SK-N-SH (cell line): ENCODE measurements at regions not wholly inside any gene's neighbourhood (a gene's known extent, or its start where the extent isn't known, plus 50 kb on each side); places are given as distances from the start of the nearest gene placed in this dataset.

ENCODE experiments used
- CTCF ChIA-PET: fragments of 300-600, 350-600 bp; formaldehyde crosslinking; extraction: SDS; loops from one replicate; lab custom pipeline; 2021; lab: Yijun Ruan, JAX
- POLR2A ChIA-PET: fragments of 350-600 bp; sonication (Branson Sonifier 250); formaldehyde crosslinking; extraction: SDS; loops from one replicate; lab custom pipeline; 2020; ENCODE audit warnings: antibody characterized with exemption, inconsistent platforms; lab: Yijun Ruan, JAX
- DNase-seq: peaks from one replicate; pipeline ENCODE4 v3.0.0; 2012
- H2AFZ ChIP-seq: fragments of 200-600 bp; sonication (generic); 2 replicates; pipeline ENCODE4 v1.8.1; 2016; ENCODE audit warnings: antibody characterized with exemption, mild to moderate bottlenecking, low read depth
- H3F3A ChIP-seq: fragments of 200-600 bp; sonication (generic); replicated peaks from 2 replicates; pipeline ENCODE3; 2016; ENCODE audit warnings: antibody characterized with exemption, mild to moderate bottlenecking; ENCODE audit not compliant: insufficient read depth
- H3K27ac ChIP-seq, 2 experiments: fragments of 200-500 bp in 1 of 2; fragments of 200-600 bp in 1 of 2; sonication (Bioruptor generic) in 1 of 2; sonication (generic), shearing (Covaris generic) in 1 of 2; 2 replicates each; pipeline versions ENCODE4 v1.5.1 to v1.6.1; 2014 to 2016; ENCODE audit warnings: low read depth in 2 of 2, inconsistent platforms in 1 of 2, low read length in 1 of 2, mild to moderate bottlenecking in 1 of 2, mixed read lengths in 1 of 2
- H3K27me3 ChIP-seq: fragments of 200-600 bp; sonication (generic), shearing (Covaris generic); 2 replicates; pipeline ENCODE4 v1.6.1; 2016; ENCODE audit warnings: mixed run types; ENCODE audit not compliant: insufficient read depth
- H3K36me3 ChIP-seq, 2 experiments: fragments of 200-500 bp in 1 of 2; fragments of 200-600 bp in 1 of 2; sonication (Bioruptor generic) in 1 of 2; sonication (generic) in 1 of 2; replicated peaks in 1 of 2; 2 replicates each; pipeline versions ENCODE3 to v1.5.1; 2014 to 2016; ENCODE audit warnings: low read length in 1 of 2, mild to moderate bottlenecking in 1 of 2; ENCODE audit not compliant: insufficient read depth in 2 of 2, control insufficient read depth in 1 of 2
- H3K4me1 ChIP-seq, 2 experiments: fragments of 200-500 bp in 1 of 2; fragments of 200-600 bp in 1 of 2; sonication (Bioruptor generic) in 1 of 2; sonication (generic), shearing (Covaris generic) in 1 of 2; 2 replicates each; pipeline versions ENCODE4 v1.5.1 to v1.6.1; 2014 to 2016; ENCODE audit warnings: low read depth in 1 of 2, low read length in 1 of 2, mixed run types in 1 of 2; ENCODE audit not compliant: insufficient read depth in 2 of 2, control insufficient read depth in 1 of 2
- H3K4me2 ChIP-seq: fragments of 200-600 bp; sonication (generic), shearing (Covaris generic); 2 replicates; pipeline ENCODE4 v1.6.1; 2017; ENCODE audit warnings: mixed run types
- H3K4me3 ChIP-seq, 2 experiments: fragments of 200-500 bp in 1 of 2; fragments of 200-600 bp in 1 of 2; sonication (Bioruptor generic) in 1 of 2; sonication (generic), shearing (Covaris generic) in 1 of 2; 2 replicates each; pipeline versions ENCODE4 v1.5.1 to v1.8.1; 2014 to 2016; ENCODE audit warnings: low read depth in 2 of 2, inconsistent platforms in 1 of 2, low read length in 1 of 2, mild to moderate bottlenecking in 1 of 2, mixed read lengths in 1 of 2, moderate library complexity in 1 of 2
- H3K79me2 ChIP-seq: fragments of 200-600 bp; sonication (generic); 2 replicates; pipeline ENCODE4 v1.8.1; 2017; ENCODE audit warnings: mild to moderate bottlenecking; ENCODE audit not compliant: insufficient read depth
- H3K9ac ChIP-seq: fragments of 200-600 bp; sonication (generic); 2 replicates; pipeline ENCODE4 v1.6.1; 2017; ENCODE audit warnings: mixed run types
- H3K9me2 ChIP-seq: fragments of 200-600 bp; sonication (generic); 2 replicates; pipeline ENCODE4 v1.6.1; 2017; ENCODE audit warnings: mixed run types
- H3K9me3 ChIP-seq: fragments of 200-600 bp; sonication (generic); 2 replicates; pipeline ENCODE4 v1.6.1; 2017; ENCODE audit warnings: mixed run types, mild to moderate bottlenecking, moderate library complexity
- H4K20me1 ChIP-seq: fragments of 200-600 bp; sonication (generic); 2 replicates; pipeline ENCODE4 v1.6.1; 2017; ENCODE audit warnings: mild to moderate bottlenecking, mixed run types; ENCODE audit not compliant: insufficient read depth
- CTCF ChIP-seq: fragments of 200-600 bp; sonication (generic); IDR thresholded peaks from 2 replicates; pipeline ENCODE4 v1.6.1; 2017; ENCODE audit warnings: antibody characterized with exemption, mild to moderate bottlenecking, moderate library complexity
- ELF1 ChIP-seq: IDR thresholded peaks from 2 replicates; pipeline ENCODE4 v1.4.0; 2012
- EZH2phosphoT487 ChIP-seq: fragments of 200-600 bp; sonication (generic); IDR thresholded peaks from 2 replicates; pipeline ENCODE4 v1.6.1; 2017; ENCODE audit warnings: low read depth, mixed run types, mild to moderate bottlenecking, antibody characterized with exemption, moderate library complexity, borderline replicate concordance
- FOXM1 ChIP-seq: IDR thresholded peaks from 2 replicates; pipeline ENCODE4 v1.4.0; 2012; ENCODE audit warnings: low read depth, mild to moderate bottlenecking
- GATA2 ChIP-seq: sonication (generic); formaldehyde crosslinking; IDR thresholded peaks from 2 replicates; pipeline ENCODE4 v1.5.0; 2020; ENCODE audit warnings: mild to moderate bottlenecking, missing genetic modification reagents
- JUND ChIP-seq: IDR thresholded peaks from 2 replicates; pipeline ENCODE4 v1.4.0; 2012
- MAX ChIP-seq: IDR thresholded peaks from 2 replicates; pipeline ENCODE4 v1.4.0; 2012; ENCODE audit warnings: low read depth
- NFIC ChIP-seq: IDR thresholded peaks from 2 replicates; pipeline ENCODE4 v1.4.0; 2012; ENCODE audit warnings: borderline replicate concordance
- NRF1 ChIP-seq: IDR thresholded peaks from 2 replicates; pipeline ENCODE4 v1.6.1; 2012; ENCODE audit warnings: low read depth, mild to moderate bottlenecking, low read length
- RCOR1 ChIP-seq: fragments of 150-350 bp; IDR thresholded peaks from 2 replicates; pipeline ENCODE4 v1.6.1; 2017; ENCODE audit warnings: antibody characterized with exemption, low read length
- RFX5 ChIP-seq: IDR thresholded peaks from 2 replicates; pipeline ENCODE4 v1.6.1; 2012; ENCODE audit warnings: mild to moderate bottlenecking, improper control_type of control experiment, low read length
- RXRA ChIP-seq: IDR thresholded peaks from 2 replicates; pipeline ENCODE4 v1.4.0; 2012; ENCODE audit warnings: low read depth, mild to moderate bottlenecking, borderline replicate concordance
- SIN3A ChIP-seq: IDR thresholded peaks from 2 replicates; pipeline ENCODE4 v1.6.1; 2012; ENCODE audit warnings: low read depth, mild to moderate bottlenecking, low read length, moderate library complexity, borderline replicate concordance
- SMC3 ChIP-seq: IDR thresholded peaks from 2 replicates; pipeline ENCODE4 v1.6.1; 2012; ENCODE audit warnings: low read depth, low read length, improper control_type of control experiment
- TAF1 ChIP-seq: IDR thresholded peaks from 2 replicates; pipeline ENCODE4 v1.6.1; 2012; ENCODE audit warnings: low read depth, mild to moderate bottlenecking, low read length, moderate library complexity, borderline replicate concordance
- TCF12 ChIP-seq: IDR thresholded peaks from 2 replicates; pipeline ENCODE4 v1.4.0; 2012
- YY1 ChIP-seq: IDR thresholded peaks from 2 replicates; pipeline ENCODE4 v1.4.0; 2012; ENCODE audit warnings: low read depth, mild to moderate bottlenecking
- WGBS: methylation state at CpG from one replicate; pipeline ENCODE4 v1.1.6; 2017; ENCODE audit warnings: low lambda C conversion rate; 5-methylcytosine and 5-hydroxymethylcytosine counted together
- TF ChIP-seq, protein P1 (sequence below): fragments of 150-350 bp; IDR thresholded peaks from 2 replicates; pipeline ENCODE4 v1.6.1; 2017; ENCODE audit warnings: antibody characterized with exemption, low read length, low read depth, borderline replicate concordance

- no peaks in the 10 kb centered on the region for H3F3A ChIP-seq
- WGBS: 63% methylated on average over 4 of the region's 4 CpGs
- H4K20me1 ChIP-seq: no peaks in the 10 kb centered on the region
- H3K4me1 ChIP-seq: peaks cover 0 to 12% of the 10 kb centered on the region in 2 experiments; a peak in 2 of 4 replicates
- no peak overlapping the region for H3K4me2 ChIP-seq
- no peaks in the 10 kb centered on the region for H3K36me3 ChIP-seq
- no peak overlapping the region for H2AFZ ChIP-seq
- H3K9me3 ChIP-seq: no peaks in the 10 kb centered on the region
- ChIA-PET POLR2A (no interaction called here), CTCF (no interaction called here)
- no peaks in the 10 kb centered on the region for H3K27me3 ChIP-seq
- no peak overlapping the region for H3K4me3 ChIP-seq
- H3K79me2 ChIP-seq: no peaks in the 10 kb centered on the region
- no peak overlapping the region for H3K9ac ChIP-seq
- no peak overlapping the region for H3K27ac ChIP-seq
- TF ChIP-seq GATA2 (no peak), FOXM1 (no peak), RCOR1 (no peak), YY1 (no peak), NFIC (no peak), TAF1 (no peak), ELF1 (no peak), MAX (no peak), RXRA (no peak), EZH2phosphoT487 (no peak)
- TF ChIP-seq, protein P1, sequence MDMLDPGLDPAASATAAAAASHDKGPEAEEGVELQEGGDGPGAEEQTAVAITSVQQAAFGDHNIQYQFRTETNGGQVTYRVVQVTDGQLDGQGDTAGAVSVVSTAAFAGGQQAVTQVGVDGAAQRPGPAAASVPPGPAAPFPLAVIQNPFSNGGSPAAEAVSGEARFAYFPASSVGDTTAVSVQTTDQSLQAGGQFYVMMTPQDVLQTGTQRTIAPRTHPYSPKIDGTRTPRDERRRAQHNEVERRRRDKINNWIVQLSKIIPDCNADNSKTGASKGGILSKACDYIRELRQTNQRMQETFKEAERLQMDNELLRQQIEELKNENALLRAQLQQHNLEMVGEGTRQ: no peak
- no peaks in the 10 kb centered on the region for H3K9me2 ChIP-seq
- DNase-seq: no peak
These were observed 2180.6 kb upstream of the CELF4 start for GRCh38 chr18:39746201-39746600.

DNA sequence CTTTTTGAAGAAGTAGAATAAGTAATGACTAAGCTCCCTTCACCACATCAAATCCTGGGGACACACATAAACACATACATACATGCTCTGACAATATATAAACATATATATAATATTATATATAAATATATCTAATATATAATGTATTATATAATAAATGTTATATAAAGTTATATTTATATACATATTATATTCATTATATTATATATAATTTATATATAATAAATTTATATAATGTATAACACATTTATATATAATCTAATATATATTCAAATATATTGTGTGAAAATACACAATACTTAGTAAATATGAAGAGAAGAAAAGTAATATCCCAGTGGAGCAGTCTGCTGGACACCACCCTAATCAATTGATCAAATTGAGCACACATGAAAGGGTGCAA, 2177.9 kb upstream of the CELF4 start:
- H3K9me3 ChIP-seq: no peaks in the 10 kb centered on the region
- no peaks in the 10 kb centered on the region for H3K9me2 ChIP-seq
- H3K9ac ChIP-seq: no peak overlapping the region
- peaks cover 0 to 12% of the 10 kb centered on the region in 2 experiments; a peak in 2 of 4 replicates for H3K4me1 ChIP-seq
- no peak for TF ChIP-seq RFX5
- no peak for TF ChIP-seq TAF1
- no peak for TF ChIP-seq ELF1
- TF ChIP-seq SMC3: no peak
- no peak for TF ChIP-seq RCOR1
- no peak for TF ChIP-seq EZH2phosphoT487
- no peak for TF ChIP-seq TCF12
- TF ChIP-seq NRF1: no peak
- no peak for TF ChIP-seq NFIC
- TF ChIP-seq SIN3A: no peak
- TF ChIP-seq JUND: no peak
- no peak for TF ChIP-seq CTCF
- TF ChIP-seq RXRA: no peak
- no peak overlapping the region for H3K4me2 ChIP-seq
- no peaks in the 10 kb centered on the region for H3K36me3 ChIP-seq
- no peak overlapping the region; a peak in 1 of 4 replicates for H3K27ac ChIP-seq
- CTCF ChIA-PET: no interaction called here
- H3K27me3 ChIP-seq: no peaks in the 10 kb centered on the region
- H3F3A ChIP-seq: no peaks in the 10 kb centered on the region
- no peak overlapping the region for H3K4me3 ChIP-seq
- H3K79me2 ChIP-seq: no peaks in the 10 kb centered on the region
- no peaks in the 10 kb centered on the region for H4K20me1 ChIP-seq
- POLR2A ChIA-PET: no interaction called here
- H2AFZ ChIP-seq: no peak overlapping the region
- no peak for DNase-seq
